ENCODE measurements at regions not wholly inside any gene's neighbourhood (a gene's known extent, or its start where the extent isn't known, plus 50 kb on each side); places are given as distances from the start of the nearest gene placed in this dataset.

DNA sequence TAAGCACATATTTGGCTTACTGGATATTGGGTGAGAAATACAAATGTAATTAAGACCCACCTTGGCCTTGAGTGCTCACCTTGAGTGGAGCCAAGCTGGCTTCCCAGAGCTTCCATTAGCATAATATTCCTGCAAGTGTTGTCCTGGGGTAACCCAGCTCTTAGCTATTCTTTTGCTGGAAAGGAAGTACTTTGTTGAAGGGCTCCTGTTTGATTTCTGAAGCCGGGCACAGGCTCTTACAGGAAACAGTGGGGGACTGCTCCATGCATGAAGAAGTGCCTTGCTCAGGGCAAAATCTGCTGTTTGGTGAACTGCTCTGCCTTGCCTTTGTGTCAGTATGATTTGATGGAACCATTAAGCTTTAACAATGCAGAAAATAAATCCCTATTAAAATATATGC, 325.4 kb downstream of the SMAD2 start:
- TF ChIP-seq, protein P1, sequence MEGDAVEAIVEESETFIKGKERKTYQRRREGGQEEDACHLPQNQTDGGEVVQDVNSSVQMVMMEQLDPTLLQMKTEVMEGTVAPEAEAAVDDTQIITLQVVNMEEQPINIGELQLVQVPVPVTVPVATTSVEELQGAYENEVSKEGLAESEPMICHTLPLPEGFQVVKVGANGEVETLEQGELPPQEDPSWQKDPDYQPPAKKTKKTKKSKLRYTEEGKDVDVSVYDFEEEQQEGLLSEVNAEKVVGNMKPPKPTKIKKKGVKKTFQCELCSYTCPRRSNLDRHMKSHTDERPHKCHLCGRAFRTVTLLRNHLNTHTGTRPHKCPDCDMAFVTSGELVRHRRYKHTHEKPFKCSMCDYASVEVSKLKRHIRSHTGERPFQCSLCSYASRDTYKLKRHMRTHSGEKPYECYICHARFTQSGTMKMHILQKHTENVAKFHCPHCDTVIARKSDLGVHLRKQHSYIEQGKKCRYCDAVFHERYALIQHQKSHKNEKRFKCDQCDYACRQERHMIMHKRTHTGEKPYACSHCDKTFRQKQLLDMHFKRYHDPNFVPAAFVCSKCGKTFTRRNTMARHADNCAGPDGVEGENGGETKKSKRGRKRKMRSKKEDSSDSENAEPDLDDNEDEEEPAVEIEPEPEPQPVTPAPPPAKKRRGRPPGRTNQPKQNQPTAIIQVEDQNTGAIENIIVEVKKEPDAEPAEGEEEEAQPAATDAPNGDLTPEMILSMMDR (IDR thresholded peaks at IDR 0.05): no peak
- TF ChIP-seq ZFX (IDR thresholded peaks at IDR 0.05; ENCODE audit: borderline replicate concordance): no peak
